Omental fat pad (tissue), 3 donors: ENCODE measurements at regions not wholly inside any gene's neighbourhood (a gene's known extent, or its start where the extent isn't known, plus 50 kb on each side); places are given as distances from the start of the nearest gene placed in this dataset.

Source experiments
- ATAC-seq: fragments of 150-250 bp; one replicate; pipeline ENCODE4 v1.9.1; 2016; ENCODE audit warnings: mild to moderate bottlenecking, moderate library complexity; ENCODE audit not compliant: low FRiP score
- DNase-seq: peaks from one replicate; pipeline ENCODE4 v3.0.0-alpha.2; 2019; ENCODE audit warnings: low spot score
- CTCF ChIP-seq, 3 donors: fragments of 450-650 bp; IDR thresholded peaks; one replicate each; pipeline ENCODE4 v1.5.1; 2016 to 2017; ENCODE audit warnings: antibody characterized with exemption in 3 of 3, mild to moderate bottlenecking in 3 of 3, moderate library complexity in 2 of 3

- ATAC-seq (no peak), DNase-seq (no peak)
- TF ChIP-seq CTCF (IDR thresholded peaks at IDR 0.05), result no peak
Measured at GRCh38 chr12:47591795-47592194, 114.0 kb downstream of the RPAP3 start.

GRCh38 chr12:47591361-47591791, 114.5 kb downstream of the RPAP3 start:
- no peak for ATAC-seq
- no peak for TF ChIP-seq CTCF (IDR thresholded peaks at IDR 0.05)

GRCh38 chr12:47590771-47591360, 115.0 kb downstream of the RPAP3 start:
- no peak for ATAC-seq
- no peak for TF ChIP-seq CTCF (IDR thresholded peaks at IDR 0.05)
- no peak for DNase-seq

More at GRCh38 chr12:47591361-47591791, 114.5 kb downstream of the RPAP3 start:
- no peak for DNase-seq

GRCh38 chr12:47586952-47587669, 118.7 kb downstream of the RPAP3 start:
- TF ChIP-seq CTCF (IDR thresholded peaks at IDR 0.05), result no peak
- DNase-seq, result no peak
- no peak for ATAC-seq

GRCh38 chr12:47585507-47585906, 120.3 kb downstream of the RPAP3 start:
- DNase-seq, result no peak
- no peak for ATAC-seq
- no peak for TF ChIP-seq CTCF (IDR thresholded peaks at IDR 0.05)

- no peak for DNase-seq
- no peak for ATAC-seq
- TF ChIP-seq CTCF (IDR thresholded peaks at IDR 0.05), result no peak
Measured at GRCh38 chr12:47578836-47579235, 127.0 kb downstream of the RPAP3 start.
